ENCODE measurements at regions not wholly inside any gene's neighbourhood (a gene's known extent, or its start where the extent isn't known, plus 50 kb on each side); places are given as distances from the start of the nearest gene placed in this dataset.

GRCh38 chr2:137729305-137729704, 235.0 kb upstream of the HNMT start:
- DNase-seq (ENCODE audit: low spot score) = no peak

- DNase-seq (ENCODE audit: low spot score) = no peak
These were observed 226.7 kb upstream of the HNMT start for GRCh38 chr2:137737559-137737958.

- DNase-seq (ENCODE audit: low spot score) = no peak
These were observed 222.4 kb upstream of the HNMT start for GRCh38 chr2:137741784-137742362.

GRCh38 chr2:137747509-137747908, 216.8 kb upstream of the HNMT start:
- DNase-seq (ENCODE audit: low spot score) = no peak

GRCh38 chr2:137748533-137748932, 215.7 kb upstream of the HNMT start:
- no peak for DNase-seq (ENCODE audit: low spot score)

GRCh38 chr2:137764646-137765045, 199.6 kb upstream of the HNMT start:
- no peak for DNase-seq (ENCODE audit: low spot score)

- DNase-seq (ENCODE audit: low spot score) = no peak
These were observed 194.9 kb upstream of the HNMT start for GRCh38 chr2:137769406-137769805.

- no peak for DNase-seq (ENCODE audit: low spot score)
These were observed 194.1 kb upstream of the HNMT start for GRCh38 chr2:137770166-137770565.

- no peak for DNase-seq (ENCODE audit: low spot score)
These were observed 193.2 kb upstream of the HNMT start for GRCh38 chr2:137771064-137771463.

GRCh38 chr2:137772451-137772850, 191.8 kb upstream of the HNMT start:
- no peak for DNase-seq (ENCODE audit: low spot score)

- DNase-seq (ENCODE audit: low spot score) = no peak
These were observed 188.7 kb upstream of the HNMT start for GRCh38 chr2:137775529-137775928.

- DNase-seq (ENCODE audit: low spot score) = no peak
These were observed 187.6 kb upstream of the HNMT start for GRCh38 chr2:137776697-137777096.

- DNase-seq (ENCODE audit: low spot score) = no peak
These were observed 166.6 kb upstream of the HNMT start for GRCh38 chr2:137797641-137798040.

- DNase-seq (ENCODE audit: low spot score) = no peak
These were observed 164.7 kb upstream of the HNMT start for GRCh38 chr2:137799600-137799999.

- no peak for DNase-seq (ENCODE audit: low spot score)
These were observed 163.9 kb upstream of the HNMT start for GRCh38 chr2:137800386-137800785.

GRCh38 chr2:137801228-137801627, 163.0 kb upstream of the HNMT start:
- no peak for DNase-seq (ENCODE audit: low spot score)

- DNase-seq (ENCODE audit: low spot score) = no peak
These were observed 162.2 kb upstream of the HNMT start for GRCh38 chr2:137802038-137802437.

GRCh38 chr2:137806068-137806805, 158.0 kb upstream of the HNMT start:
- DNase-seq (ENCODE audit: low spot score) = no peak

- DNase-seq (ENCODE audit: low spot score) = no peak
These were observed 155.0 kb upstream of the HNMT start for GRCh38 chr2:137809252-137809651.

GRCh38 chr2:137809837-137810236, 154.4 kb upstream of the HNMT start:
- DNase-seq (ENCODE audit: low spot score) = no peak

GRCh38 chr2:137812517-137812916, 151.8 kb upstream of the HNMT start:
- DNase-seq (ENCODE audit: low spot score) = no peak

GRCh38 chr2:137813176-137813575, 151.1 kb upstream of the HNMT start:
- DNase-seq (ENCODE audit: low spot score) = no peak

GRCh38 chr2:137817058-137817457, 147.2 kb upstream of the HNMT start:
- no peak for DNase-seq (ENCODE audit: low spot score)

GRCh38 chr2:137823196-137823595, 141.1 kb upstream of the HNMT start:
- no peak for DNase-seq (ENCODE audit: low spot score)
